ENCODE measurements at regions not wholly inside any gene's neighbourhood (a gene's known extent, or its start where the extent isn't known, plus 50 kb on each side); places are given as distances from the start of the nearest gene placed in this dataset.

GRCh38 chr5:102638316-102638715 lies 116.8 kb upstream of the PAM start:
- Histone ChIP-seq H3K27ac (ENCODE audit: low read length) (no peak overlapping the region), H3K36me3 (ENCODE audit: control insufficient read depth in 1 of 2, insufficient read depth in 2 of 2, low read length in 2 of 2) (no peaks in the 10 kb centered on the region), H3K4me1 (ENCODE audit: control insufficient read depth in 1 of 2, insufficient read depth in 2 of 2, low read length in 2 of 2) (no peaks in the 10 kb centered on the region), H3K4me3 (ENCODE audit: low read depth in 1 of 2, low read length in 2 of 2) (no peak overlapping the region), H3K27me3 (ENCODE audit: low read depth, low read length) (no peaks in the 10 kb centered on the region), H3K9me3 (ENCODE audit: control insufficient read depth in 1 of 2, low read length in 2 of 2) (peaks cover 0 to 11% of the 10 kb centered on the region in 2 donors)

DNA sequence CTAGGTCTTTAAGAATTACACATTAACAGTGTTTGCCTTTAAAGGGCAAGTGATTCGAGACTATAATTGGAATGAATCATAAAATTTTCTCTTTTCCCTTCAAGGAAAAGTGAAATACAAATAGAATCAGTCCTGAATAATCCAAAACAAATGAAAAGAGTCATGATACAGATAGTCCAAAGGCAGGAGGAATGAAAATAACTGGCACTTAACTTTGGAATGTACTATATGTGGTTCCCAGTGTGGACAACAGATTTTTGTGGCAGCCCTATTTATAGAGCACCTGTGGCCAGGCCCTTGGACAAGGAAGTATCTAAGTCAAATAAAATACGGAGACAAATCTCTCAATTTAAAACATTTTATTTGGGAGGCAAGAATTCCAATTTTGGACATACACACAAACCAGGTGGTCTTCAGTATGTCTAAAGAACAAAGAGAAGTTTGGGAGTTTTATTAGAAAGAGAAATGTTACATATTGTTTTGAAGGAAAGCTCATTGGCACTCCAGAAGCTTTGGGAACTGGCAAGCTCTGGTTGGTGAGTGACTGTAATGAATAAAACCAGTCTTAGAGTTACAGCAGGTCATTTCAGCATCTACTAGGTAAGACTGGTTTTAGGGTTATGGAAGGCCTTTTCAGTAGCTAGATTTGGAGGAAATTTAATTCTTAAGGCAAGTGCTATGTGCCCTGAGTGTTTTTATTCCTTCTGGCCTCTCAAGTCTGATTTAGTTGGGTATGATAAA lies 116.0 kb upstream of the PAM start:
- no peaks in the 10 kb centered on the region for H3K36me3 ChIP-seq (ENCODE audit: control insufficient read depth in 1 of 2, insufficient read depth in 2 of 2, low read length in 2 of 2)
- no peaks in the 10 kb centered on the region for H3K4me1 ChIP-seq (ENCODE audit: control insufficient read depth in 1 of 2, insufficient read depth in 2 of 2, low read length in 2 of 2)
- H3K27ac ChIP-seq (ENCODE audit: low read length), result no peak overlapping the region
- H3K9me3 ChIP-seq (ENCODE audit: control insufficient read depth in 1 of 2, low read length in 2 of 2), result peaks cover 0 to 7% of the 10 kb centered on the region in 2 donors
- no peak overlapping the region for H3K4me3 ChIP-seq (ENCODE audit: low read depth in 1 of 2, low read length in 2 of 2)
- H3K27me3 ChIP-seq (ENCODE audit: low read depth, low read length), result no peaks in the 10 kb centered on the region

DNA sequence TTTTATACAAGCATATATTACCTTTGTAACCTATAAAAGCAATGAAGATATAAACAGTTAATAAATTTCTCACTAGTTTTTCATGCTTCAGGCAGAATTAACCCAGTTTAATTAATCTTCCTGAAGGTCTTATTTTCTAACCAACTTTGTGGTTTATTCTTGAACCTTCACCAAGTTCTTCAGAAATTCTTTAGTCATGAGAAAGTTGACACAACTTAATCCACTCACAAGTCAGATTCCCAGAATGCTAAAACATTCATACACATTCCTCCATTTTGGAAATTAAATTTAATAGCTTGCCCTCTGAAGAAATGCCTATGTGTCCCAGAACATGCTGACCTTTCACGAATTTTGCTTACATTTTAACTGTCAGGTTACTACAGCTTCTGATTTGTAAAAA lies 105.4 kb upstream of the PAM start:
- H3K9me3 ChIP-seq (ENCODE audit: control insufficient read depth in 1 of 2, low read length in 2 of 2), result peaks cover 0 to 4% of the 10 kb centered on the region in 2 donors
- H3K27ac ChIP-seq (ENCODE audit: low read length), result no peak overlapping the region
- H3K4me1 ChIP-seq (ENCODE audit: control insufficient read depth in 1 of 2, insufficient read depth in 2 of 2, low read length in 2 of 2), result no peaks in the 10 kb centered on the region
- no peaks in the 10 kb centered on the region for H3K36me3 ChIP-seq (ENCODE audit: control insufficient read depth in 1 of 2, insufficient read depth in 2 of 2, low read length in 2 of 2)
- no peak overlapping the region for H3K4me3 ChIP-seq (ENCODE audit: low read depth in 1 of 2, low read length in 2 of 2)
- H3K27me3 ChIP-seq (ENCODE audit: low read depth, low read length), result no peaks in the 10 kb centered on the region

GRCh38 chr5:102651466-102651865 lies 103.6 kb upstream of the PAM start:
- Histone ChIP-seq H3K9me3 (ENCODE audit: control insufficient read depth in 1 of 2, low read length in 2 of 2) (no peaks in the 10 kb centered on the region), H3K27me3 (ENCODE audit: low read depth, low read length) (no peaks in the 10 kb centered on the region), H3K36me3 (ENCODE audit: control insufficient read depth in 1 of 2, insufficient read depth in 2 of 2, low read length in 2 of 2) (no peaks in the 10 kb centered on the region), H3K27ac (ENCODE audit: low read length) (no peak overlapping the region), H3K4me1 (ENCODE audit: control insufficient read depth in 1 of 2, insufficient read depth in 2 of 2, low read length in 2 of 2) (no peaks in the 10 kb centered on the region), H3K4me3 (ENCODE audit: low read depth in 1 of 2, low read length in 2 of 2) (no peak overlapping the region)

DNA sequence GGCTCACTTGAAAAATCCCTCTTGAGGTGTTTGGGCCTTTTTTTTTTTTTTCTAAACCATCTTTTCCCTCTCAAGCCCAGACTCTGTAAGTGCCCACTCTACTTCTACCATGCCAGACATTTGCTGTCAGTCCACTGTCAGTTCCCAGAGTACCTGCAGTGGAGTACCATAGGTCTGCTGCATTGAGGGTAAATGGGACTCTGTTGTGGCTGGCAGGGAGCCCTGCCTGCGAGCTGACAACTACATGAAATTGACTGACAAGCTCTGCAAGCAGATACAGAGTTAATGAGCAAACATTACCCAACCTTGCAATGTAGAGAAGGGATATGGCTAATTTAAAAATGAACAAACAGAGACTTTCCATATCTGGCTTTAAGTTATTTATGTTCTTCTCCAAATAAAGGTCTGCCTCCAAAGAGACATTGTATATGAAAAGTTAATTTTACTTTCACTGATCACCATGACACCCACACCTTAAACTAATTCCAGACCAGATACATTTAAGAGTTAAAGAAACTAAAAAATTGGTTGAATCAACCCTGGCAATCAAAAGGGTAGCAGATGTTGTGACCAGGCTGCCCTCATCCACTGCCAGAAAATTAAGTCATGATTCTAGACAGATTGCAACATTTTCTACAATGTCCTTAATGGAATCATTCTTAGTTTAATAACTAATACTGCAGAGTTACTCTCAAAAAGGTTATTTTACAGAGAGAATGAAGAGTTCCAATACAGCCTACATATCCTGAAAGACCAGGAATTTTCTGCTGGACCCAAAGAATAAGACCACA lies 100.4 kb upstream of the PAM start:
- H3K4me1 ChIP-seq (ENCODE audit: control insufficient read depth in 1 of 2, insufficient read depth in 2 of 2, low read length in 2 of 2), result no peaks in the 10 kb centered on the region
- H3K36me3 ChIP-seq (ENCODE audit: control insufficient read depth in 1 of 2, insufficient read depth in 2 of 2, low read length in 2 of 2), result no peaks in the 10 kb centered on the region
- no peak overlapping the region for H3K27ac ChIP-seq (ENCODE audit: low read length)
- no peak overlapping the region for H3K4me3 ChIP-seq (ENCODE audit: low read depth in 1 of 2, low read length in 2 of 2)
- H3K9me3 ChIP-seq (ENCODE audit: control insufficient read depth in 1 of 2, low read length in 2 of 2), result no peaks in the 10 kb centered on the region
- no peaks in the 10 kb centered on the region for H3K27me3 ChIP-seq (ENCODE audit: low read depth, low read length)

- Histone ChIP-seq H3K27ac (ENCODE audit: low read length) (no peak overlapping the region), H3K4me1 (ENCODE audit: control insufficient read depth in 1 of 2, insufficient read depth in 2 of 2, low read length in 2 of 2) (no peaks in the 10 kb centered on the region)
Measured at GRCh38 chr5:102659151-102659550, 96.0 kb upstream of the PAM start.

GRCh38 chr5:102660111-102660510 lies 95.0 kb upstream of the PAM start:
- Histone ChIP-seq H3K27ac (ENCODE audit: low read length) (no peak overlapping the region), H3K9me3 (ENCODE audit: control insufficient read depth in 1 of 2, low read length in 2 of 2) (no peaks in the 10 kb centered on the region), H3K4me3 (ENCODE audit: low read depth in 1 of 2, low read length in 2 of 2) (no peak overlapping the region), H3K36me3 (ENCODE audit: control insufficient read depth in 1 of 2, insufficient read depth in 2 of 2, low read length in 2 of 2) (no peaks in the 10 kb centered on the region), H3K4me1 (ENCODE audit: control insufficient read depth in 1 of 2, insufficient read depth in 2 of 2, low read length in 2 of 2) (no peaks in the 10 kb centered on the region), H3K27me3 (ENCODE audit: low read depth, low read length) (no peaks in the 10 kb centered on the region)

More at GRCh38 chr5:102659151-102659550, 96.0 kb upstream of the PAM start:
- H3K36me3 ChIP-seq (ENCODE audit: control insufficient read depth in 1 of 2, insufficient read depth in 2 of 2, low read length in 2 of 2), result no peaks in the 10 kb centered on the region
- H3K9me3 ChIP-seq (ENCODE audit: control insufficient read depth in 1 of 2, low read length in 2 of 2), result no peaks in the 10 kb centered on the region
- H3K4me3 ChIP-seq (ENCODE audit: low read depth in 1 of 2, low read length in 2 of 2), result no peak overlapping the region
- H3K27me3 ChIP-seq (ENCODE audit: low read depth, low read length), result no peaks in the 10 kb centered on the region

GRCh38 chr5:102663749-102664530 lies 91.2 kb upstream of the PAM start:
- Histone ChIP-seq H3K27me3 (ENCODE audit: low read depth, low read length) (no peaks in the 10 kb centered on the region), H3K4me3 (ENCODE audit: low read depth in 1 of 2, low read length in 2 of 2) (no peak overlapping the region), H3K27ac (ENCODE audit: low read length) (no peak overlapping the region)

DNA sequence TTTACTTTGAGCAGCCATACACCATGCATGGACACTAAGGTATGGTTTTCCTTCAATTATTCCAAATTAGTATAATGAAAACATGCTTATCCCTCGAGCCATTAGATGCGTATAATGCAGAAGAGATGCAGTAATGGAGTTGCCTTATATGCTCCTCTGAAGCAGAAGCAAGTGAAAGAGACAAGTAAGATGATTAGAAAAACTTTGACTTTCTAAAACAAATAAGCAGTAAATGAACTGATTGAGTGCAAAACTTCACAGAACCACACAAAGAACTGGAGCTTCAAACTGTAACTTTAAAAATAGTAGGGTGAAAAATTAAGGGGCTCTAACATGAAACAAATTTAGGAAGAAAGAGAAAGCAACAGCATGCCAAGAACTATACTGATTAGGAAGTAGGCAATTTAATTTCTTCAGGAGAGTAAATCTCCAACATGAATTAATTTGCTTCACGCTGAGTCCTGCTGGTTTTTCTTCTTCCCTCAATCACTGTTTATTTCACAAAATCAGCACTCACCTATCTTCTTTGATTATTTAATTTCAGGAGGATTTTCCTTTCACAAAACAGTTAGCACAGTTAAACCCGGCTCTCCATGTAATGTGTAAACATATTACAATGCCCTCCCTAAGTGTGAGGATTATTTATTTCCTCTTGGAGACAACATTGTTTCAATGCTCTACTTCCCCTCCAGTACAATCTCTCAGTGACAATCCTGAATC lies 90.3 kb upstream of the PAM start:
- no peak overlapping the region for H3K4me3 ChIP-seq (ENCODE audit: low read depth in 1 of 2, low read length in 2 of 2)
- H3K36me3 ChIP-seq (ENCODE audit: control insufficient read depth in 1 of 2, insufficient read depth in 2 of 2, low read length in 2 of 2), result no peaks in the 10 kb centered on the region
- no peaks in the 10 kb centered on the region for H3K9me3 ChIP-seq (ENCODE audit: control insufficient read depth in 1 of 2, low read length in 2 of 2)
- H3K4me1 ChIP-seq (ENCODE audit: control insufficient read depth in 1 of 2, insufficient read depth in 2 of 2, low read length in 2 of 2), result no peaks in the 10 kb centered on the region
- no peak overlapping the region for H3K27ac ChIP-seq (ENCODE audit: low read length)
- no peaks in the 10 kb centered on the region for H3K27me3 ChIP-seq (ENCODE audit: low read depth, low read length)

More at GRCh38 chr5:102663749-102664530, 91.2 kb upstream of the PAM start:
- Histone ChIP-seq H3K36me3 (ENCODE audit: control insufficient read depth in 1 of 2, insufficient read depth in 2 of 2, low read length in 2 of 2) (no peaks in the 10 kb centered on the region), H3K9me3 (ENCODE audit: control insufficient read depth in 1 of 2, low read length in 2 of 2) (no peaks in the 10 kb centered on the region), H3K4me1 (ENCODE audit: control insufficient read depth in 1 of 2, insufficient read depth in 2 of 2, low read length in 2 of 2) (no peaks in the 10 kb centered on the region)

DNA sequence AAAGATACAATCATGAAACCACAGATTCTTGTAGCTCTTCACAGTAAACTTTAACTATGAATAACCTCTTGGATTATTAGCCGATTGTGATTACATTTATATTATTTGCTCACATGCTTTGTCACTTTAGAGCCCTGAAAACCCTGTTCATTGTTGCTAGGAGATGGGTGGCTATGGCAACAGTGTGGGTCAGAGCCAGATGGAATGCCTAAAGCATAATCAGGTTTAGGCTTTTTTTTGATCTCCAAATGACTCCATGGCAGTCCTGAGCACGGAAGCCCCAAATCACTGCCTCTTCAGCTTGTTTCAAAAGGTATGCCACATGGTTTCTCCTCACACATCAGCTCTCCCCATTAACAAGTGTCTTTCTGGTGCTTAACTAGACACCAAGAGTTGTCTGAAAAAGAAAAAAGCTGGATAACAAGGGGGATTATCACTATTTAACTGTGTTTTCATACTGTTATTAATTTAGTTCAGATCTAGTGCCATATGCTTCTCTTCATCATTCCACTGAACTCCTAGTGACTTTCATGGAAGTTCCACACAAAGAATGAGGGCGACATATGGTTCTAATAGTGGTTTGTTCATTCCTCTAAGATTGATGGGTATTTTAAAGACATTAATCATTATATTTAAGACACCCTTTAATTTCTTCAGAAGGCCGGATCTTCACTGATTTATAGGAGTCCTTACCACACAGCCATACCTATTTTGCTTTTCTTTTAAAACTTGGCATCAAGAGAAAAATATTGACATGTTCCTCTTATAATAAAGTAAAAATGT lies 88.8 kb upstream of the PAM start:
- Histone ChIP-seq H3K27ac (ENCODE audit: low read length) (no peak overlapping the region), H3K4me3 (ENCODE audit: low read depth in 1 of 2, low read length in 2 of 2) (no peak overlapping the region), H3K27me3 (ENCODE audit: low read depth, low read length) (no peaks in the 10 kb centered on the region), H3K4me1 (ENCODE audit: control insufficient read depth in 1 of 2, insufficient read depth in 2 of 2, low read length in 2 of 2) (no peaks in the 10 kb centered on the region), H3K9me3 (ENCODE audit: control insufficient read depth in 1 of 2, low read length in 2 of 2) (no peaks in the 10 kb centered on the region), H3K36me3 (ENCODE audit: control insufficient read depth in 1 of 2, insufficient read depth in 2 of 2, low read length in 2 of 2) (no peaks in the 10 kb centered on the region)
